Nephron progenitor cell (in vitro differentiated cells): ENCODE measurements at regions not wholly inside any gene's neighbourhood (a gene's known extent, or its start where the extent isn't known, plus 50 kb on each side); places are given as distances from the start of the nearest gene placed in this dataset.

Experiments
- DNase-seq: peaks from one replicate; pipeline ENCODE4 v3.0.0; 2021
- H3K27ac Mint-ChIP-seq: 2 replicates; pipeline ENCODE4 v1.8.0; 2021; ENCODE audit warnings: mild to moderate bottlenecking, moderate library complexity, mixed read lengths
- H3K27me3 Mint-ChIP-seq: 2 replicates; pipeline ENCODE4 v1.8.0; 2021; ENCODE audit warnings: mild to moderate bottlenecking, low read depth, mixed read lengths; ENCODE audit not compliant: poor library complexity
- H3K36me3 Mint-ChIP-seq: 2 replicates; pipeline ENCODE4 v1.8.0; 2021; ENCODE audit warnings: low read depth, mixed read lengths
- H3K4me1 Mint-ChIP-seq: 2 replicates; pipeline ENCODE4 v1.8.0; 2021; ENCODE audit warnings: mixed read lengths
- H3K4me3 Mint-ChIP-seq: 2 replicates; pipeline ENCODE4 v1.8.0; 2021; ENCODE audit warnings: mild to moderate bottlenecking, moderate library complexity, mixed read lengths
- H3K9me3 Mint-ChIP-seq: 2 replicates; pipeline ENCODE4 v1.8.0; 2021; ENCODE audit warnings: mild to moderate bottlenecking, moderate library complexity, mixed read lengths
- TF ChIP-seq, protein P1 (sequence below): fragments of 200-600 bp; sonication (generic); IDR thresholded peaks from 2 replicates; pipeline ENCODE4 v1.5.0; 2021; ENCODE audit warnings: antibody characterized with exemption

GRCh38 chr2:188000189-188000588 lies 291.5 kb upstream of the GULP1 start:
- no peak for DNase-seq
- Mint-ChIP-seq H3K4me3 (no peak overlapping the region), H3K27ac (no peak overlapping the region), H3K9me3 (no peaks in the 10 kb centered on the region), H3K36me3 (no peaks in the 10 kb centered on the region), H3K27me3 (no peaks in the 10 kb centered on the region), H3K4me1 (peaks cover 18% of the 10 kb centered on the region)
- TF ChIP-seq, protein P1, sequence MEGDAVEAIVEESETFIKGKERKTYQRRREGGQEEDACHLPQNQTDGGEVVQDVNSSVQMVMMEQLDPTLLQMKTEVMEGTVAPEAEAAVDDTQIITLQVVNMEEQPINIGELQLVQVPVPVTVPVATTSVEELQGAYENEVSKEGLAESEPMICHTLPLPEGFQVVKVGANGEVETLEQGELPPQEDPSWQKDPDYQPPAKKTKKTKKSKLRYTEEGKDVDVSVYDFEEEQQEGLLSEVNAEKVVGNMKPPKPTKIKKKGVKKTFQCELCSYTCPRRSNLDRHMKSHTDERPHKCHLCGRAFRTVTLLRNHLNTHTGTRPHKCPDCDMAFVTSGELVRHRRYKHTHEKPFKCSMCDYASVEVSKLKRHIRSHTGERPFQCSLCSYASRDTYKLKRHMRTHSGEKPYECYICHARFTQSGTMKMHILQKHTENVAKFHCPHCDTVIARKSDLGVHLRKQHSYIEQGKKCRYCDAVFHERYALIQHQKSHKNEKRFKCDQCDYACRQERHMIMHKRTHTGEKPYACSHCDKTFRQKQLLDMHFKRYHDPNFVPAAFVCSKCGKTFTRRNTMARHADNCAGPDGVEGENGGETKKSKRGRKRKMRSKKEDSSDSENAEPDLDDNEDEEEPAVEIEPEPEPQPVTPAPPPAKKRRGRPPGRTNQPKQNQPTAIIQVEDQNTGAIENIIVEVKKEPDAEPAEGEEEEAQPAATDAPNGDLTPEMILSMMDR = no peak

DNA sequence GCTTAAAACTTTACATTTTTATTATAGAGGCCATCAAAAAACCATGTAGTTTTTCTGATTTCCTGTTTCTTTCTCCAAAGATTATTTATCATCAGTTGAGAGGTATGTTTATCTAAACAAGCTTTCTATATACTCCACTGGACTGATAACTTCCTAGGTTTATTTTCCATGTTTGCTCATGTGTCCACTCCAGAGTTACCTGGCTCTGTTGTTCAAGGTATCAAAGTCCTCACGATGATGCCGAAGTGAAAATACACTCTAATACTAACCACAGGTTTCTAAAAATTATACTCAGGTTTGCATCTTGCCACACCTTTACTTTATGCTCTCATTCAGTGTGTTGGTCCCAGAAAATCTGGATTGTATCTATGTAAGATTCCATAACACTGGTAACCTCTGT lies 287.9 kb upstream of the GULP1 start:
- no peak for DNase-seq
- H3K4me1 Mint-ChIP-seq = peaks cover 21% of the 10 kb centered on the region
- no peak overlapping the region for H3K27ac Mint-ChIP-seq
- H3K4me3 Mint-ChIP-seq = no peak overlapping the region
- no peaks in the 10 kb centered on the region for H3K9me3 Mint-ChIP-seq
- H3K36me3 Mint-ChIP-seq = no peaks in the 10 kb centered on the region
- H3K27me3 Mint-ChIP-seq = no peaks in the 10 kb centered on the region
- TF ChIP-seq, protein P1 = no peak

GRCh38 chr2:188013767-188014166 lies 277.9 kb upstream of the GULP1 start:
- Mint-ChIP-seq H3K27me3 (no peaks in the 10 kb centered on the region), H3K9me3 (peaks cover 3% of the 10 kb centered on the region), H3K36me3 (peaks cover 1% of the 10 kb centered on the region), H3K4me3 (no peak overlapping the region), H3K27ac (no peak overlapping the region), H3K4me1 (no peaks in the 10 kb centered on the region)
- TF ChIP-seq, protein P1 = no peak
- no peak for DNase-seq

DNA sequence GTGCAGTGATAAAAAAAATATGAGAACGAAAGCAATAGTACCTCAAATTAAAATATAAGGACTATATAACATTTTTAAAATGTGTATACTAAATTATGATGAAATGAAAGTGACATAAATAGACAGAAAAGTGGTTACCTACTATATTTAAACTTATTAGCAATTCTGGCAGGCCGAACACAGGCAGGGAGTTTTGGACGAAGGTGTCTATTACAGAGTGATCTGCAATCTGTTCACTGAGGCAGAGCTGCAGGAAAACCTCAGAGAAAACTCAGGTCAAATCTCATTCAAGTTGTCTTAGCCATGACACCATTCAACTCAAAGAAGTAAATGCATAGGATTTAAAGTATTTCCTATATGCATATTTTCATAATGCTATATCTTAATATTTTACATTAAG lies 274.8 kb upstream of the GULP1 start:
- DNase-seq = no peak
- H3K9me3 Mint-ChIP-seq = peaks cover 19% of the 10 kb centered on the region
- H3K27me3 Mint-ChIP-seq = no peaks in the 10 kb centered on the region
- no peak overlapping the region for H3K27ac Mint-ChIP-seq
- H3K36me3 Mint-ChIP-seq = peaks cover 5% of the 10 kb centered on the region
- TF ChIP-seq, protein P1 = no peak
- no peaks in the 10 kb centered on the region for H3K4me1 Mint-ChIP-seq
- no peak overlapping the region for H3K4me3 Mint-ChIP-seq

- Mint-ChIP-seq H3K4me3 (no peak overlapping the region), H3K27ac (no peak overlapping the region), H3K9me3 (peaks cover 19% of the 10 kb centered on the region), H3K36me3 (peaks cover 5% of the 10 kb centered on the region), H3K27me3 (no peaks in the 10 kb centered on the region), H3K4me1 (no peaks in the 10 kb centered on the region)
- TF ChIP-seq, protein P1 = no peak
- DNase-seq = no peak
These were observed 269.3 kb upstream of the GULP1 start for GRCh38 chr2:188022389-188022788.

DNA sequence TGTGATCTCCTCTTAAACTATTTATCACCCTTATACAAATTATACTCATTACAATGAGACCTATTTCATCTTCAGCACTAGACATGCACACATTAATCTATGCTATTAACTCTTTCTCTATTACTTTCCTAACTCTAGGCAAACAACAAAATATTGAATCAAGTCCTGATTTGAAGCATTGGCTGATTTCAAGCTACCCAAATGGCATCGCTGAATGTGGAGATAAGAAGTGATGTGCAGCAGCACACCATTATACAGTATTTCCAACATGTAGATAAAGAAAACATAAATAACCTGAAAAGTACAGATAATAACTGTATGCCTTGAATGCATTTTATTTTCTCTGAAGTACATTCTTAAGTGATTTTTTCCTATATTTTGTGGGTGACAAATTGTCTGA lies 268.6 kb upstream of the GULP1 start:
- H3K4me3 Mint-ChIP-seq = no peak overlapping the region
- TF ChIP-seq, protein P1 = no peak
- peaks cover 5% of the 10 kb centered on the region for H3K36me3 Mint-ChIP-seq
- H3K27me3 Mint-ChIP-seq = no peaks in the 10 kb centered on the region
- no peaks in the 10 kb centered on the region for H3K4me1 Mint-ChIP-seq
- peaks cover 19% of the 10 kb centered on the region for H3K9me3 Mint-ChIP-seq
- no peak for DNase-seq
- H3K27ac Mint-ChIP-seq = no peak overlapping the region
